ENCODE measurements at regions not wholly inside any gene's neighbourhood (a gene's known extent, or its start where the extent isn't known, plus 50 kb on each side); places are given as distances from the start of the nearest gene placed in this dataset.

DNA sequence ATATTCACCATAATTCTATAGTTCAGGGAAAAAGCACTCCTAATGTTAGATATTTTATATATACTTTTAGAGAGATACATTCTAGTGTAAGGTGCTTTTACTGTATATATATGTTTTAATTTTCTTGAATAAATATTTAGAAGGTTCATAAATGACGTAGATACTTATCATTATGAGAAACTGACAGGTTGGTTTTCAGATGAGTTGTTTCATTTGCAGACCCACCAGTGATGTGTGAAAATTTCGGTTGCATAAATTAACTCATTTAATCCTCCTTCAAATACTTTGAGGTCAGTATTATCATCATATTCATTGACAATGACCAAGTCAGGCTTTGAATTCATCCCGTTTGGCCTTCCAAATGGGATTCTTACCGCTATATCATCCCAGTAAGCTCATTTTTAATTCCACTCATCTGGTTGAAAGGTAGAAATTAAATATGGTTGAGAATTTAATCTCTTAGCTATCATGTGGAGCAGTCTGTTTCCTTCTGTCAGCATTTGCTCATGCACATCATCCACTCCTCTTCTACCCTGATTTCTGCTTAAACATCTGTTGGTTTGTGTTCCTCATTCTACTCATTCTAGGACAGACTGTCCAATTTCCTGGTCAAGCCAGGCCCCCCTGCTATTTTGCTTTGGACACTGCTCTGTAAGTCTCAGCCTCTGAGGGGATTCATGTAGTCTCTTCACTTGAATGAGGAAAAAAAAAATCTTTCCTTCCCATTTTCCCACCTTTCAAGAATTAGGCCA, 1156.6 kb downstream of the PLA2G4A start:
- no peak overlapping the region for H3K4me3 ChIP-seq
- no peak for DNase-seq
- no peak overlapping the region for H3K27ac ChIP-seq
- intact Hi-C loops (cut with DNase I): no loop called here
- ATAC-seq: no peak
- no peaks in the 10 kb centered on the region for H3K27me3 ChIP-seq
- TF ChIP-seq, protein P1, sequence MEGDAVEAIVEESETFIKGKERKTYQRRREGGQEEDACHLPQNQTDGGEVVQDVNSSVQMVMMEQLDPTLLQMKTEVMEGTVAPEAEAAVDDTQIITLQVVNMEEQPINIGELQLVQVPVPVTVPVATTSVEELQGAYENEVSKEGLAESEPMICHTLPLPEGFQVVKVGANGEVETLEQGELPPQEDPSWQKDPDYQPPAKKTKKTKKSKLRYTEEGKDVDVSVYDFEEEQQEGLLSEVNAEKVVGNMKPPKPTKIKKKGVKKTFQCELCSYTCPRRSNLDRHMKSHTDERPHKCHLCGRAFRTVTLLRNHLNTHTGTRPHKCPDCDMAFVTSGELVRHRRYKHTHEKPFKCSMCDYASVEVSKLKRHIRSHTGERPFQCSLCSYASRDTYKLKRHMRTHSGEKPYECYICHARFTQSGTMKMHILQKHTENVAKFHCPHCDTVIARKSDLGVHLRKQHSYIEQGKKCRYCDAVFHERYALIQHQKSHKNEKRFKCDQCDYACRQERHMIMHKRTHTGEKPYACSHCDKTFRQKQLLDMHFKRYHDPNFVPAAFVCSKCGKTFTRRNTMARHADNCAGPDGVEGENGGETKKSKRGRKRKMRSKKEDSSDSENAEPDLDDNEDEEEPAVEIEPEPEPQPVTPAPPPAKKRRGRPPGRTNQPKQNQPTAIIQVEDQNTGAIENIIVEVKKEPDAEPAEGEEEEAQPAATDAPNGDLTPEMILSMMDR (IDR thresholded peaks at IDR 0.05): no peak
- TF ChIP-seq POLR2A (IDR thresholded peaks at IDR 0.05): no peak
- no peaks in the 10 kb centered on the region for H3K9me3 ChIP-seq
- H3K36me3 ChIP-seq: no peaks in the 10 kb centered on the region
- 88% methylated on average over 4 of the region's 4 CpGs for WGBS (ENCODE audit: insufficient coverage, low coverage, low lambda C conversion rate, missing lambda C conversion rate)
- peaks cover 0 to 6% (median 0%) of the 10 kb centered on the region in 4 donors for H3K4me1 ChIP-seq

DNA sequence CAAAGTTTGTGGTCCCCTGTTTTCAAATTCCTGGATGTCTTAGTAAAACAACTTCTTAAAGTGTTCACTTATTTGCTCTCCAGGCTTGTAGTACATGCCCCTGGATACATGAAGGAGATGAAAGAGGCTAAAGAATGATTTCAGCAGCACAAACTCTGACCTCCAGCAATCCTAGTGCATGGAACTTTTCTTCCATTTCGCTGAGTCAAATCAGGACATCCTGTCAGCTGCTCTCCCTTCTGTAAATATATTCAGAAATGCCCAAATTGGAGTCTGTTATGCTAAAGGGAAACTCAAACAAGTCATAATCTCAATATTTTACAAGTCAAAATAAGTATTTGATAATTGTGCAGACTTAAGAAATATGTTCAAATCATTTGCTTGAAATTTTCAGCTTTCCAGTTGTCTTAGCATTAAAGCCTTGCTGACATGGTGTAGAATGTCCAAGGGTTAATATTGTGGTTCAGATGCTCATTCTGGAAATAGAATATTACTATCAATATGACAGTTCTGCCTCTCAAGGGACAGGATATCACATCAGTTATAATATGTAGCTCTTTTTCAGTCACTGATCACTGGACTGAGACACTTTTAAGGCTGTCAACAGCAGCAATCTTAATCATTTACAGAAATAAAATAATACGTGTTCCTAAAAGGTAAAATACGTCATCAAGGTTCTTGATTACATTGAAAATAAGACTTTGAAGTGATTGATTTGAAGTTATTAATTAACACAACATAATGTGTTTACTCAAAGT, 1157.3 kb downstream of the PLA2G4A start:
- ATAC-seq: peak; percentile 18 to 35 (median 25)

DNA sequence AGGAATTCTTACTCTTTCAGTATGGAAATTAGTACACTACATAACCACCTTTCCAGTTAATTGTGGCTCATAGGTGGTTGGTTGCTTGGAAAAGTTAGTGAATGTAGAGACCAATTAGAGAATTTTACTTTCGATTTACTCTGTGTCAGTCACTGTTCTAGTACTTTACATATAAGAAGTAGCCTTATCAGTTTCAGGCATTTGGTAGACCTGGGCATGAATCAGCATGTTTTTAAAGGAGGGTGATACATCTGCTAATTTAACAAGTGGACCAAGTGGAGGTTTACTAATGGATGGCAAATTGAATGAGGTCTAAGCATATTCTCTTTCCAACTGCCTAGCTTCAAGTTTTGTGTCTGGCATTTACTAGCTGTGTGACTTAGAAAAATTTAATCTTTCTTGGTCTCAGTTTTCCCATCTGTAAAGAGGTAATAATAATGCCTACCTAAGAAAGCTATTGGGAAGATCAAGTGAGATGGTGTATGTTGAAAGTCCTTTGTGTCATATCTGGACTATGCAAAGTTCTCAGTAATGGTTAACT, 1158.6 kb downstream of the PLA2G4A start:
- Histone ChIP-seq H3K36me3 (no peaks in the 10 kb centered on the region), H3K27me3 (no peaks in the 10 kb centered on the region), H3K4me3 (no peak overlapping the region), H3K27ac (no peak overlapping the region), H3K9me3 (no peaks in the 10 kb centered on the region), H3K4me1 (peaks cover 0 to 6% (median 0%) of the 10 kb centered on the region in 4 donors)
- TF ChIP-seq POLR2A (IDR thresholded peaks at IDR 0.05): no peak
- TF ChIP-seq, protein P1 (IDR thresholded peaks at IDR 0.05): no peak
- DNase-seq (no peak), ATAC-seq (no peak)
- 77% methylated on average over 1 of the region's 1 CpG for WGBS (ENCODE audit: insufficient coverage, low coverage, low lambda C conversion rate, missing lambda C conversion rate)
- intact Hi-C loops (cut with DNase I): no loop called here

More for the DNA sequence above, 1157.3 kb downstream of the PLA2G4A start:
- intact Hi-C loops (cut with DNase I): no loop called here
- Histone ChIP-seq H3K27ac (no peak overlapping the region), H3K4me1 (peaks cover 0 to 6% (median 0%) of the 10 kb centered on the region in 4 donors), H3K36me3 (no peaks in the 10 kb centered on the region), H3K4me3 (no peak overlapping the region), H3K27me3 (no peaks in the 10 kb centered on the region), H3K9me3 (no peaks in the 10 kb centered on the region)
- DNase-seq: no peak
- 36% methylated on average over 3 of the region's 3 CpGs for WGBS (ENCODE audit: insufficient coverage, low coverage, low lambda C conversion rate, missing lambda C conversion rate)
- no peak for TF ChIP-seq POLR2A (IDR thresholded peaks at IDR 0.05)
- TF ChIP-seq, protein P1 (IDR thresholded peaks at IDR 0.05): no peak

DNA sequence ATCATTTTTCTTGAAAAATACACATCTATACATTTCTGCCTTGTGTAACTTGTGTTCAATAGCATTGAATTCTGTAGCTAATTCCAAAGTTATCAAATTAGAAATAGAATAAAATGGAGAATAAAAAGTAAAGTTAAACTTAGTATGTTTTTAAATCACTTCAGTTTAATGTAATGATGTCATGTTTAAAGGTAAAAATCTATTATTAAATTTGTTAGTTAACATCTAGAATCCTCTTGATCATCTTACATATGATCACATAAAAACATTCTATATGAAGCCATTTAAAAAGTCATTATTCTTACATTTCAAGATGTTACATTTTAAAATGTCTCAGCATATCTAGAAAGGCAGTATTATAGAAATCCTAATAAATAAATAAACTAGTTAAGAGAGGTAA, 1163.2 kb downstream of the PLA2G4A start:
- no peaks in the 10 kb centered on the region for H3K4me1 ChIP-seq
- no peaks in the 10 kb centered on the region for H3K36me3 ChIP-seq
- intact Hi-C loops (cut with DNase I): no loop called here
- no peak for DNase-seq
- TF ChIP-seq, protein P1 (IDR thresholded peaks at IDR 0.05): no peak
- no peak for TF ChIP-seq POLR2A (IDR thresholded peaks at IDR 0.05)
- no peak overlapping the region for H3K27ac ChIP-seq
- H3K27me3 ChIP-seq: no peaks in the 10 kb centered on the region
- H3K4me3 ChIP-seq: no peak overlapping the region
- no peaks in the 10 kb centered on the region for H3K9me3 ChIP-seq
- ATAC-seq: no peak

Data from right lobe of liver (tissue), 6 donors.